ENCODE measurements at regions not wholly inside any gene's neighbourhood (a gene's known extent, or its start where the extent isn't known, plus 50 kb on each side); places are given as distances from the start of the nearest gene placed in this dataset.

DNA sequence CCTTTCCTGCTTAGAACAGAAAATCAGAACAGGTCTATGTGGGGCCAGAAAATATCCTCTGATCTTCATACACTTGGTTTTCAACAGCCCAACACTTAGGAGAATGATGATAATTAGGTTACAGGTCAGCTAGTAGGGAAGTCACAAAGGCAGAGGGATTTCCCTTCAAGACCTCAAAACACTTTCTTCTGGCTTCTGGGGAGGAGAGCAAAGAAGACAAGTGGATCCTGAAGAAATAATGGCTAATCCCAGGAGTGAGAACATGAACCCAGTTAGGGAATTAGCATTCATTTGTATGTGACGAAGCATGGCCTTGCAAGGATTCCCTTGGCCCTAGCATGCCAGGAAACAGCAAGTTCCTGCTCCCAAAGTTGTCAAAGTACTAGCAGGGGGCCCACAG is 223.3 kb downstream of the BCAT1 start:
- TF ChIP-seq EP300 (IDR thresholded peaks at IDR 0.05; ENCODE audit: borderline replicate concordance) (no peak), CEBPB (IDR thresholded peaks at IDR 0.05) (no peak), TEAD4 (IDR thresholded peaks at IDR 0.05) (no peak), FOXM1 (IDR thresholded peaks at IDR 0.05; ENCODE audit: borderline replicate concordance, low read depth) (no peak), NFIC (IDR thresholded peaks at IDR 0.05) (no peak), RAD21 (IDR thresholded peaks at IDR 0.05; ENCODE audit: low read depth) (no peak), YY1 (IDR thresholded peaks at IDR 0.05; ENCODE audit: low read depth) (no peak), EGR1 (IDR thresholded peaks at IDR 0.05) (no peak), TCF12 (IDR thresholded peaks at IDR 0.05; ENCODE audit: low read depth) (no peak)
- TF ChIP-seq, protein P1, sequence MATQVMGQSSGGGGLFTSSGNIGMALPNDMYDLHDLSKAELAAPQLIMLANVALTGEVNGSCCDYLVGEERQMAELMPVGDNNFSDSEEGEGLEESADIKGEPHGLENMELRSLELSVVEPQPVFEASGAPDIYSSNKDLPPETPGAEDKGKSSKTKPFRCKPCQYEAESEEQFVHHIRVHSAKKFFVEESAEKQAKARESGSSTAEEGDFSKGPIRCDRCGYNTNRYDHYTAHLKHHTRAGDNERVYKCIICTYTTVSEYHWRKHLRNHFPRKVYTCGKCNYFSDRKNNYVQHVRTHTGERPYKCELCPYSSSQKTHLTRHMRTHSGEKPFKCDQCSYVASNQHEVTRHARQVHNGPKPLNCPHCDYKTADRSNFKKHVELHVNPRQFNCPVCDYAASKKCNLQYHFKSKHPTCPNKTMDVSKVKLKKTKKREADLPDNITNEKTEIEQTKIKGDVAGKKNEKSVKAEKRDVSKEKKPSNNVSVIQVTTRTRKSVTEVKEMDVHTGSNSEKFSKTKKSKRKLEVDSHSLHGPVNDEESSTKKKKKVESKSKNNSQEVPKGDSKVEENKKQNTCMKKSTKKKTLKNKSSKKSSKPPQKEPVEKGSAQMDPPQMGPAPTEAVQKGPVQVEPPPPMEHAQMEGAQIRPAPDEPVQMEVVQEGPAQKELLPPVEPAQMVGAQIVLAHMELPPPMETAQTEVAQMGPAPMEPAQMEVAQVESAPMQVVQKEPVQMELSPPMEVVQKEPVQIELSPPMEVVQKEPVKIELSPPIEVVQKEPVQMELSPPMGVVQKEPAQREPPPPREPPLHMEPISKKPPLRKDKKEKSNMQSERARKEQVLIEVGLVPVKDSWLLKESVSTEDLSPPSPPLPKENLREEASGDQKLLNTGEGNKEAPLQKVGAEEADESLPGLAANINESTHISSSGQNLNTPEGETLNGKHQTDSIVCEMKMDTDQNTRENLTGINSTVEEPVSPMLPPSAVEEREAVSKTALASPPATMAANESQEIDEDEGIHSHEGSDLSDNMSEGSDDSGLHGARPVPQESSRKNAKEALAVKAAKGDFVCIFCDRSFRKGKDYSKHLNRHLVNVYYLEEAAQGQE (IDR thresholded peaks at IDR 0.05; ENCODE audit: low read depth), result no peak

Data from Ishikawa (cell line).